HG03354 (cell line): ENCODE measurements at regions not wholly inside any gene's neighbourhood (a gene's known extent, or its start where the extent isn't known, plus 50 kb on each side); places are given as distances from the start of the nearest gene placed in this dataset.

ENCODE experiments used
- ATAC-seq: cut with Tn5 transposase; IDR thresholded peaks from one replicate; pipeline ENCODE4 v1.9.1; 2021; ENCODE audit warnings: mild to moderate bottlenecking; ENCODE audit not compliant: unreplicated experiment, poor library complexity, severe bottlenecking

- ATAC-seq: no peak
Measured at GRCh38 chr12:125890366-125890905, 825.2 kb downstream of the AACS start.

- ATAC-seq: no peak
Measured at GRCh38 chr12:125890971-125891370, 825.7 kb downstream of the AACS start.

GRCh38 chr12:125892276-125892675 is 827.0 kb downstream of the AACS start:
- ATAC-seq: no peak

- ATAC-seq: no peak
Measured at GRCh38 chr12:125902991-125903390, 837.8 kb downstream of the AACS start.

- no peak for ATAC-seq
Measured at GRCh38 chr12:125907351-125907750, 842.1 kb downstream of the AACS start.

- no peak for ATAC-seq
Measured at GRCh38 chr12:125919856-125920470, 854.7 kb downstream of the AACS start.

- no peak for ATAC-seq
Measured at GRCh38 chr12:125922330-125922729, 857.1 kb downstream of the AACS start.

- ATAC-seq: no peak
Measured at GRCh38 chr12:125936502-125936901, 871.3 kb downstream of the AACS start.

- ATAC-seq: no peak
Measured at GRCh38 chr12:125944446-125944845, 879.2 kb downstream of the AACS start.

- ATAC-seq: no peak
Measured at GRCh38 chr12:125949471-125949870, 884.2 kb downstream of the AACS start.

- no peak for ATAC-seq
Measured at GRCh38 chr12:125954362-125954761, 889.1 kb downstream of the AACS start.

GRCh38 chr12:125956186-125956585 is 891.0 kb downstream of the AACS start:
- no peak for ATAC-seq

GRCh38 chr12:125966641-125967040 is 901.4 kb downstream of the AACS start:
- ATAC-seq: no peak

GRCh38 chr12:125968413-125968812 is 903.2 kb downstream of the AACS start:
- no peak for ATAC-seq

GRCh38 chr12:125971981-125972380 is 906.7 kb downstream of the AACS start:
- ATAC-seq: no peak

- no peak for ATAC-seq
Measured at GRCh38 chr12:125978286-125978685, 913.1 kb downstream of the AACS start.

- no peak for ATAC-seq
Measured at GRCh38 chr12:125981610-125982253, 916.5 kb downstream of the AACS start.

GRCh38 chr12:125983094-125983783 is 918.0 kb downstream of the AACS start:
- no peak for ATAC-seq

- no peak for ATAC-seq
Measured at GRCh38 chr12:125983784-125984500, 918.7 kb downstream of the AACS start.

- ATAC-seq: no peak
Measured at GRCh38 chr12:125988545-125988944, 923.3 kb downstream of the AACS start.
